ENCODE measurements at regions not wholly inside any gene's neighbourhood (a gene's known extent, or its start where the extent isn't known, plus 50 kb on each side); places are given as distances from the start of the nearest gene placed in this dataset.
"Not testable (repeated sequence)": the region's sequence is repeated elsewhere in the genome, so short reads cannot be mapped to it uniquely, and the experiment has no call there.

DNA sequence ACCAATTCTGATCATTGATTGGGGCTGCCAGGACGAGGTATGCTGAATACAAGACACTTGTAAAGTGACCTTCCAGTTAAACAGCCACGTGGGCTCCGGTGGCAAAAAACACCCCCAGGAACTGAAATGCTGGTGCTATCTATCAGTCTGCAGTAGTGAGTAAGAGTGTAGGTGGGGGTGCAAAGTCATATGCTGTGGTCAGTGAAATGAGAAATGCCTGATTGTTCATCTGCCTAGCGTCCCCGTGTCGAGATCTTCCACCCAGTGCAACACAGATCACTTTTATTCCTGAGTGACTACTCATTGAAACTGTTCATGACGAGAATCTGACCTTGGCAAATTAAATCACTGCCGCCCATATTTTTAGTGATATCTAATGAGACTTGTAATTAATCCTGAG lies 806.5 kb upstream of the GOT2 start:
- Mint-ChIP-seq H3K9me3 (peaks cover 6% of the 10 kb centered on the region; the same call in 1 of the 2 replicates), H3K27ac (peak overlapping the region; percentile 6; the same call in 1 of the 2 replicates), H3K4me3 (peak overlapping the region; percentile 18), H3K27me3 (ENCODE audit: insufficient read depth) (no peaks in the 10 kb centered on the region), H3K36me3 (ENCODE audit: low read depth) (peaks cover 8% of the 10 kb centered on the region; the same call in 1 of the 2 replicates), H3K4me1 (ENCODE audit: low read depth) (peaks cover 61% of the 10 kb centered on the region)
- TF ChIP-seq, protein P1, sequence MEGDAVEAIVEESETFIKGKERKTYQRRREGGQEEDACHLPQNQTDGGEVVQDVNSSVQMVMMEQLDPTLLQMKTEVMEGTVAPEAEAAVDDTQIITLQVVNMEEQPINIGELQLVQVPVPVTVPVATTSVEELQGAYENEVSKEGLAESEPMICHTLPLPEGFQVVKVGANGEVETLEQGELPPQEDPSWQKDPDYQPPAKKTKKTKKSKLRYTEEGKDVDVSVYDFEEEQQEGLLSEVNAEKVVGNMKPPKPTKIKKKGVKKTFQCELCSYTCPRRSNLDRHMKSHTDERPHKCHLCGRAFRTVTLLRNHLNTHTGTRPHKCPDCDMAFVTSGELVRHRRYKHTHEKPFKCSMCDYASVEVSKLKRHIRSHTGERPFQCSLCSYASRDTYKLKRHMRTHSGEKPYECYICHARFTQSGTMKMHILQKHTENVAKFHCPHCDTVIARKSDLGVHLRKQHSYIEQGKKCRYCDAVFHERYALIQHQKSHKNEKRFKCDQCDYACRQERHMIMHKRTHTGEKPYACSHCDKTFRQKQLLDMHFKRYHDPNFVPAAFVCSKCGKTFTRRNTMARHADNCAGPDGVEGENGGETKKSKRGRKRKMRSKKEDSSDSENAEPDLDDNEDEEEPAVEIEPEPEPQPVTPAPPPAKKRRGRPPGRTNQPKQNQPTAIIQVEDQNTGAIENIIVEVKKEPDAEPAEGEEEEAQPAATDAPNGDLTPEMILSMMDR (IDR thresholded peaks at IDR 0.05) = no peak
- DNase-seq = peak; percentile 37

DNA sequence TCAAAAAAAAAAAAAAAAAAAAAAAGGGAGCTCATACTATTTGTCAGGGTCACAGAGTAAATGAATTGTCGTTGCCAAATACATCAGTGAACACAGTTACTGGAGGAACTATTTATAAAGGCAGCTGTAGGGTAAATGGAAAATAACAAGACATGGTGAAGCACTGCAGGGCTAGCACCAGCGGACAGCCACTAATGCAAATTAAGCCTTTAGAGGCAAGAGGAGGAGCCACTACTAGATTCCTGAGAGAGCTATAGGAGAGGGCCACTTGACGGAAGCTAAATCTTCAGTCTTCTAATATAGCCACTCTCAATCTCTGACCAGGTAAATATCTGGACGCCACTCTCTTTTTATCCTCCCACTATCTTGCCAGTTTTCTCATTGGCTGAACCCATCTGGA lies 801.2 kb upstream of the GOT2 start:
- no peak for DNase-seq
- TF ChIP-seq, protein P1 (IDR thresholded peaks at IDR 0.05) = no peak
- H3K27me3 Mint-ChIP-seq (ENCODE audit: insufficient read depth) = no peaks in the 10 kb centered on the region; the same call in none of the 2 replicates
- peaks cover 10% of the 10 kb centered on the region; the same call in 1 of the 2 replicates for H3K9me3 Mint-ChIP-seq
- H3K4me3 Mint-ChIP-seq = no peak overlapping the region
- peaks cover 8% of the 10 kb centered on the region for H3K36me3 Mint-ChIP-seq (ENCODE audit: low read depth)
- no peak overlapping the region for H3K27ac Mint-ChIP-seq
- peaks cover 24% of the 10 kb centered on the region for H3K4me1 Mint-ChIP-seq (ENCODE audit: low read depth)

DNA sequence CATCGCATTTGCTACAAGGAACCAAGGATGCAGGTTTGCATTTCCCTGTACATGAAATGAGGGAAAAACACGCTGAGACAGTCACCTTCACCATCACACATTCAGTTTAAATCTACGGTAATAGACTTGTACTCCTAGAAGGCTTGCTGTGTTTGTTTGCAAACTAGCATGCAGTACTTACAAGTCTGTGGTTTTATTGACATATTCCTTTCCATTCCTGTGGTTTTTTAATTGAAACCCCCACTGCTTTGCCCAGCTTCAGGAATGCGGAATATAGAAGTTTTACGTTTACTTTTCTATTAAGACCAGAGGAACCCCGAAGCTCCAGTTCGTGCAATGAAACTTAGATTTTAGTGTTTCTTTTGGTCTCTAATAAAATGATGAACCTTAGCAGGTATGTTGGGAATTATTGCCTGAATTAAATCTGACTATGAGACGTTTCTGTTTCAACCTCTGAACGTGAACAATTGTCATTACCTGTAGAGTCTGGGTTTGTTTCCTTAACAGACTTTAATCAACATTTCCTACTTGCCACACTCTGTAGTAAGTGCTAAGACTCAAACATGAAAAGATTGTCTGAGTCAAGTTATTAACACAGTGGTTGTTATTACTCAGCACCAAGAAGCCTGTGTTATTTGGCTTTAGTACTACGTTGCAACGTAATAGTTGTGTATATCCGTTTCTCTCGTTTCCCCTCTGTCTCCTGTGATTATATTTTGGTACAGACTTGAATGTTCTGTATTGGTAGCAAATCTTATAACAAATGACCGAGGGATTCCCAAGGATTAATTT lies 793.3 kb upstream of the GOT2 start:
- Mint-ChIP-seq H3K4me3 (peak overlapping the region; percentile 73), H3K27ac (peak overlapping the region; percentile 65)

DNA sequence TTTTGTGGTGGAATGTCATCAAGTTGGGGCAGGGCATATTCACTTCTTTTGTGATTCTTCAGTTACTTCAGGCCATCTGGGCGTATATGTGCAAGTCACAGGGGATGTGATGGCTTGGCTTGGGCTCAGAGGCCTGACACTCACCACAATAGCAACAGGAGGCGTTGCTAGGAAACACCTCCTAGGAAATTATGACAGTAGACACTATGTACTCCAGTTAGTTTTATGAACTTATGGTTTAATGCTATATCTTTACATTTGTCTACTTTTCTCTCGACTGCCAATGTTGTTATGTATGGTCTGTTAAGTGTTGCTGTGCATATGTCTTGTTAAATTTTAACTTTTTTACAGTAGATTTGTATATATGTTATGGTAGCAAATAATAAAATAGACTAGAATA lies 788.7 kb upstream of the GOT2 start:
- Mint-ChIP-seq H3K27me3 (ENCODE audit: insufficient read depth) (peaks cover 4% of the 10 kb centered on the region), H3K27ac (no peak overlapping the region), H3K4me3 (no peak overlapping the region), H3K36me3 (ENCODE audit: low read depth) (no peaks in the 10 kb centered on the region), H3K9me3 (no peaks in the 10 kb centered on the region), H3K4me1 (ENCODE audit: low read depth) (peaks cover 15% of the 10 kb centered on the region)
- TF ChIP-seq, protein P1 (IDR thresholded peaks at IDR 0.05) = no peak
- no peak for DNase-seq

More for the DNA sequence above, 793.3 kb upstream of the GOT2 start:
- Mint-ChIP-seq H3K9me3 (no peaks in the 10 kb centered on the region), H3K27me3 (ENCODE audit: insufficient read depth) (no peaks in the 10 kb centered on the region; the same call in 1 of the 2 replicates), H3K4me1 (ENCODE audit: low read depth) (peaks cover 25% of the 10 kb centered on the region), H3K36me3 (ENCODE audit: low read depth) (no peaks in the 10 kb centered on the region)
- TF ChIP-seq, protein P1 (IDR thresholded peaks at IDR 0.05) = no peak
- peak; percentile 76 for DNase-seq

DNA sequence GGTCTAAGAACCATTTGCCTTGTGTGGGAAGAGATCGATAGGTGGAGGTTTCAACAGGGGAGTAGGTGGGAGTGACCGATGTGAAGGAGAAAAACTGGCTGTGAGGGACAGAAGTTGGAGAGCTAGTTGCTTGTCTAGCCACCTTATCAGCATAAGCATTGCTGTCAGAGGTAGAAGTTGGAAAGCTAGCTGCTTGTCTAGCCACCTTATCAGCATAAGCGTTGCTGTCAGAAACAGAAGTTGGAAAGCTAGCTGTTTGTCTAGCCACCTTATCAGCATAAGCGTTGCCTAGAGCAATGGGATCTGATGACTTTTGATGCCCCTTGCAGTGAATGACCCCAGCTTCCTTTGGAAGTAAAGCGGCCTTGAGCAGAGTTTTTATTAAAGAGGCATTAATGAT lies 784.6 kb upstream of the GOT2 start:
- H3K9me3 Mint-ChIP-seq; H3K4me1 Mint-ChIP-seq (ENCODE audit: low read depth); DNase-seq; H3K4me3 Mint-ChIP-seq; H3K27me3 Mint-ChIP-seq (ENCODE audit: insufficient read depth); H3K27ac Mint-ChIP-seq; H3K36me3 Mint-ChIP-seq (ENCODE audit: low read depth): not testable (repeated sequence)

DNA sequence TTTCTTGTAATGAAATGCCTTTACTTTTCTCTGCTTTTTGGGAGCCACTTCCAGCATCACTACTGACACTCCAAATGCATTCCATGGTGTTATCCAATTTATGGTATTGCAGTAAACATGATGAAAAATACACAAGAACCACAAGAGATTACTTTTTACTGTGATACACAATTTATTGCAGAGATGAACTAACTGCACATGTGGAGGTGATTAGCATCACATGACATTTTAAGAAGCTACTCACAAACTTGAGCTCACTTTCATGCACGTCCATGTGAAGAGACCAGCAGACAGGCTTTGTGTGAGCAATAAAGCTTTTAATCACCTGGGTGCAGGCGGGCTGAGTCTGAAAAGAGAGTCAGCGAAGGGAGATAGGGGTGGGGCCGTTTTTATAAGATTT lies 780.5 kb upstream of the GOT2 start:
- Mint-ChIP-seq H3K27ac (no peak overlapping the region), H3K9me3 (peaks cover 7% of the 10 kb centered on the region; the same call in 1 of the 2 replicates), H3K27me3 (ENCODE audit: insufficient read depth) (peaks cover 4% of the 10 kb centered on the region; the same call in 1 of the 2 replicates), H3K36me3 (ENCODE audit: low read depth) (peaks cover 4% of the 10 kb centered on the region; the same call in 1 of the 2 replicates), H3K4me3 (no peak overlapping the region), H3K4me1 (ENCODE audit: low read depth) (no peaks in the 10 kb centered on the region)
- TF ChIP-seq, protein P1 (IDR thresholded peaks at IDR 0.05) = no peak
- DNase-seq = no peak
